Activated naive CD4-positive, alpha-beta T cell treated with anti-CD3 and anti-CD28 coated beads, Interleukin-2, amount 50 U/mL, for 16 hours (primary cell): ENCODE measurements at regions not wholly inside any gene's neighbourhood (a gene's known extent, or its start where the extent isn't known, plus 50 kb on each side); places are given as distances from the start of the nearest gene placed in this dataset.
"Not testable (repeated sequence)": the region's sequence is repeated elsewhere in the genome, so short reads cannot be mapped to it uniquely, and the experiment has no call there.

ENCODE experiments used
- DNase-seq: peaks from one replicate; pipeline ENCODE4 v3.0.0-alpha.2; 2020

GRCh38 chr20:1845163-1845523, 50.1 kb upstream of the SIRPA start:
- no peak for DNase-seq

- DNase-seq, result peak; percentile 23
These were observed 50.7 kb upstream of the SIRPA start for GRCh38 chr20:1844325-1845162.

- DNase-seq, result no peak
These were observed 52.9 kb upstream of the SIRPA start for GRCh38 chr20:1842281-1842680.

GRCh38 chr20:1841554-1842140, 53.6 kb upstream of the SIRPA start:
- no peak for DNase-seq

- no peak for DNase-seq
These were observed 54.2 kb upstream of the SIRPA start for GRCh38 chr20:1840817-1841553.

- not testable (repeated sequence) for DNase-seq
These were observed 55.6 kb upstream of the SIRPA start for GRCh38 chr20:1839376-1840317.

- DNase-seq, result no peak
These were observed 56.5 kb upstream of the SIRPA start for GRCh38 chr20:1838556-1839279.

GRCh38 chr20:1835186-1836035, 59.8 kb upstream of the SIRPA start:
- no peak for DNase-seq

- no peak for DNase-seq
These were observed 61.2 kb upstream of the SIRPA start for GRCh38 chr20:1833728-1834726.

GRCh38 chr20:1833216-1833615, 62.0 kb upstream of the SIRPA start:
- no peak for DNase-seq

- no peak for DNase-seq
These were observed 62.6 kb upstream of the SIRPA start for GRCh38 chr20:1832634-1833033.

- DNase-seq, result no peak
These were observed 63.6 kb upstream of the SIRPA start for GRCh38 chr20:1831606-1832005.

- no peak for DNase-seq
These were observed 64.1 kb upstream of the SIRPA start for GRCh38 chr20:1831096-1831495.

GRCh38 chr20:1830240-1830639, 65.0 kb upstream of the SIRPA start:
- DNase-seq, result no peak

GRCh38 chr20:1829531-1829930, 65.7 kb upstream of the SIRPA start:
- DNase-seq, result no peak

- no peak for DNase-seq
These were observed 66.4 kb upstream of the SIRPA start for GRCh38 chr20:1828786-1829131.

GRCh38 chr20:1827974-1828785, 67.0 kb upstream of the SIRPA start:
- no peak for DNase-seq

- no peak for DNase-seq
These were observed 67.7 kb upstream of the SIRPA start for GRCh38 chr20:1827510-1827973.

- DNase-seq, result no peak
These were observed 69.2 kb upstream of the SIRPA start for GRCh38 chr20:1825938-1826445.
